ENCODE measurements at regions not wholly inside any gene's neighbourhood (a gene's known extent, or its start where the extent isn't known, plus 50 kb on each side); places are given as distances from the start of the nearest gene placed in this dataset.

DNA sequence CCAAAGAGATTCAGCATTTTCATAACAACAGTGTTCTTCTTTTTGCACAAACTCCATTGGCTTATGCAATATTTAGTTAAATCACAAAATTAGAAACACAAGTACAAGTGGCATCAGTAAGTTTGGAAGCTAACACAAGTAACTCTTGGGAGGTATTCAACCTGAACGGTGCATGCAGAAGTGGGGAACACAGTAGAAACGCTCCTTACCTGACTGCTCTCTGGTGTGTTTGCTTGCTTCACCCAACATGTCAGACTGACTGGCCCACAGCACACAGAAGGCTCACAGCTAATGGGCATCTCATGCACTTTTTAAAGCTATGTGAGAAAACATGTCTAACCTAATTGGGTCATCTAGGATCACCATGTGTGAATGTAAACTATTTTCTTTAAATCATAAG, 133.6 kb downstream of the MAGEB17 start:
- H3K4me3 ChIP-seq (ENCODE audit: low read length) = no peak overlapping the region
- no peak for TF ChIP-seq CTCF (conservative IDR thresholded peaks at IDR 0.05; ENCODE audit: low read depth, low read length)
- DNase-seq (ENCODE audit: low read depth) = no peak

DNA sequence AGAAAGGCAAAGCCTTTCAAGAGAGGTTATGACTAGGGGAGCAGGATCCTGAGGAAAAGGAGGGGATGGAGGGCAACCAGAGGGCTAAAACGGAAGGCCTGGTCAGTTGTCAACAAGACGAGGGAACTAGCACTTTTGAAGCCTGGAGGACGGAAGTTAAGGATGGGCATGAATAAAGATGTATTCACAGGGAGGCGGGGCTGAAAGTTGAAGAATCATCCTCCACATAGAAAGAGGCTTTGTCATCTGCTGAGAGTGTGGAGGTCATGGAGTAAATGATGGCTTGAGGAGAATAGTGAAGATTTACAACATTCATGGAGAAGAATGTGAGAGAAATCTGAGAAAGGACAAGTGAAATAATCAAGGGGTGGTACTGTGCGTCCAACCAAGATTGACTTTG, 137.5 kb downstream of the MAGEB17 start:
- TF ChIP-seq CTCF (conservative IDR thresholded peaks at IDR 0.05; ENCODE audit: low read depth, low read length) = no peak
- no peak overlapping the region for H3K4me3 ChIP-seq (ENCODE audit: low read length)
- no peak for DNase-seq (ENCODE audit: low read depth)

DNA sequence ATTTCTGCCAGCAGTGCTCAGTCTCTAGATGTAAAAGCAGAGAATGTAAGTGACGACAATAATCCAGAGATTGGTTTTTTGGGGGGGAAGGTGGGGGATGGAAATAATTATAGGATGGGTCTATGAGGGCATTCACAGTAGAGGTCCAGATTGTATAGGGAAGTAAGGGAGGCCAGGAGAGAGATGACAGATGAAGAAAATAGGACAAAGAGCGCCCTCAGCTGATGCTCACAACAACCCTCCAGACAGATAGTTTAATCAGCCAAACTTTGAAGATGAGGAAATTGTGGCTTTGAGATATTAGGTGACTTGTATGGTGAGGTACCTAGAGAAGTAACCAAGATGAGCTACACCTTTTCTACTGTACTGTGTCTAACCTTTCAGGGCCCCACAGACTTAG, 137.9 kb downstream of the MAGEB17 start:
- DNase-seq (ENCODE audit: low read depth) = no peak
- no peak overlapping the region for H3K4me3 ChIP-seq (ENCODE audit: low read length)
- no peak for TF ChIP-seq CTCF (conservative IDR thresholded peaks at IDR 0.05; ENCODE audit: low read depth, low read length)

GRCh38 chrX:16307950-16308349, 140.7 kb downstream of the MAGEB17 start:
- TF ChIP-seq CTCF (conservative IDR thresholded peaks at IDR 0.05; ENCODE audit: low read depth, low read length) = no peak
- no peak overlapping the region for H3K4me3 ChIP-seq (ENCODE audit: low read length)
- DNase-seq (ENCODE audit: low read depth) = no peak

DNA sequence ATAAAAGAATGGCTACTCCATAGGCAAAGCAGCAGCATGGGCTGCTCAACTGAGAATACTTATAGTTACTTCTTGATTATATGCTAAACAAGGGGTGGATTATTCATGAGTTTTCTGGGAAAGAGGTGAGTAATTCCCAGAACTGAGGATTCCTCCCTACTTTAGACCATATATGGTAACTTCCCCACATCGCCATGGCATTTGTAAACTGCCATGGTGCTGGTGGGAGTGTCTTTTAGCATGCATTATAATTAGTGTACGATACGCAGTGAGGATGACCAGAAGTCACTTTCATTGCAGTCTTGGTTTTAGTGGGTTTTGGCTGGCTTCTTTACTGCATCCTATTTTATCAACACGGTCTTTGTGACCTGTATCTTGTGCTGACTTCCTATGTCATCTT, 141.5 kb downstream of the MAGEB17 start:
- no peak overlapping the region for H3K4me3 ChIP-seq (ENCODE audit: low read length)
- TF ChIP-seq CTCF (conservative IDR thresholded peaks at IDR 0.05; ENCODE audit: low read depth, low read length) = no peak
- DNase-seq (ENCODE audit: low read depth) = no peak

GRCh38 chrX:16310326-16310725, 143.0 kb downstream of the MAGEB17 start:
- TF ChIP-seq CTCF (conservative IDR thresholded peaks at IDR 0.05; ENCODE audit: low read depth, low read length) = no peak
- H3K4me3 ChIP-seq (ENCODE audit: low read length) = no peak overlapping the region
- DNase-seq (ENCODE audit: low read depth) = no peak

- no peak for TF ChIP-seq CTCF (conservative IDR thresholded peaks at IDR 0.05; ENCODE audit: low read depth, low read length)
- H3K4me3 ChIP-seq (ENCODE audit: low read length) = no peak overlapping the region
- DNase-seq (ENCODE audit: low read depth) = no peak
These were observed 144.4 kb downstream of the MAGEB17 start for GRCh38 chrX:16311671-16312070.
